ENCODE measurements at regions not wholly inside any gene's neighbourhood (a gene's known extent, or its start where the extent isn't known, plus 50 kb on each side); places are given as distances from the start of the nearest gene placed in this dataset.
A peak's percentile ranks its signal among the peaks of the same experiment; 100 is the strongest.

- no peak for DNase-seq
Measured at GRCh38 chr2:239691720-239692119, 290.9 kb upstream of the HDAC4 start.

- DNase-seq: no peak
Measured at GRCh38 chr2:239690651-239691631, 290.1 kb upstream of the HDAC4 start.

GRCh38 chr2:239689985-239690384, 289.2 kb upstream of the HDAC4 start:
- no peak for DNase-seq

- DNase-seq: no peak
Measured at GRCh38 chr2:239689410-239689809, 288.6 kb upstream of the HDAC4 start.

GRCh38 chr2:239688840-239689239, 288.0 kb upstream of the HDAC4 start:
- no peak for DNase-seq

GRCh38 chr2:239688122-239688681, 287.4 kb upstream of the HDAC4 start:
- DNase-seq: peak; percentile 65

- no peak for DNase-seq
Measured at GRCh38 chr2:239687441-239687840, 286.6 kb upstream of the HDAC4 start.

- DNase-seq: no peak
Measured at GRCh38 chr2:239685965-239686364, 285.1 kb upstream of the HDAC4 start.

- DNase-seq: no peak
Measured at GRCh38 chr2:239685556-239685955, 284.7 kb upstream of the HDAC4 start.

- no peak for DNase-seq
Measured at GRCh38 chr2:239684996-239685395, 284.2 kb upstream of the HDAC4 start.

- DNase-seq: no peak
Measured at GRCh38 chr2:239684271-239684810, 283.5 kb upstream of the HDAC4 start.

GRCh38 chr2:239682518-239682917, 281.7 kb upstream of the HDAC4 start:
- no peak for DNase-seq

- DNase-seq: no peak
Measured at GRCh38 chr2:239679755-239680154, 278.9 kb upstream of the HDAC4 start.

- no peak for DNase-seq
Measured at GRCh38 chr2:239678666-239679296, 278.0 kb upstream of the HDAC4 start.

GRCh38 chr2:239678186-239678490, 277.3 kb upstream of the HDAC4 start:
- DNase-seq: no peak

GRCh38 chr2:239677453-239678185, 276.8 kb upstream of the HDAC4 start:
- DNase-seq: no peak

- no peak for DNase-seq
Measured at GRCh38 chr2:239676716-239677452, 276.1 kb upstream of the HDAC4 start.

GRCh38 chr2:239675826-239676715, 275.3 kb upstream of the HDAC4 start:
- DNase-seq: no peak

- DNase-seq: no peak
Measured at GRCh38 chr2:239674981-239675825, 274.4 kb upstream of the HDAC4 start.
